ENCODE measurements at regions not wholly inside any gene's neighbourhood (a gene's known extent, or its start where the extent isn't known, plus 50 kb on each side); places are given as distances from the start of the nearest gene placed in this dataset.

- no peak for DNase-seq (ENCODE audit: low read depth in 2 of 2)
These were observed 669.8 kb downstream of the ZEB2 start for GRCh38 chr2:143850084-143850483.

DNA sequence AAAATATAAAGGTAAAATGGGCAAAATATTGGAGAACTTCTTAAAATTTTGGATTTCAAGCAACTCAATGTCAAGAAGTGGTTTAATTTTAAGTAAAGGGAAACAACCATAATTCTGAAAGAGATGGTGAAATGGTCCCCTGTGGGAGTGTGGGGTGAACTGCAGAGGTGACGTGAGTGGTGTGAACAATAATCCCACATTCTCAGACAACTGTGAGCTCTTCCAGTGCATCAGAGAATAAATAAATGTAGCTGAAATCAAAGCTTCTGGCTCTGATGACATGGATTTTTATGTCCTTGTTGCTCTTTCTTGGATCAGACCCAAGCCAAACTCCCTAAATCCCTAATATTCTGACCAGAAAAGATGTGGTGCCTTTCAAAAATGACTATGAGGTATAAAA is 672.7 kb downstream of the ZEB2 start:
- no peak overlapping the region for H3K4me3 ChIP-seq (replicated peaks in 1 of 2; ENCODE audit: low read depth in 2 of 2, low read length in 2 of 2)
- no peak for DNase-seq (ENCODE audit: low read depth in 2 of 2)
- TF ChIP-seq CTCF (IDR thresholded peaks at IDR 0.05; ENCODE audit: low read depth, low read length): no peak

More at GRCh38 chr2:143850084-143850483, 669.8 kb downstream of the ZEB2 start:
- no peak overlapping the region for H3K4me3 ChIP-seq (replicated peaks in 1 of 2; ENCODE audit: low read depth in 2 of 2, low read length in 2 of 2)
- no peak for TF ChIP-seq CTCF (IDR thresholded peaks at IDR 0.05; ENCODE audit: low read depth, low read length)

- no peak for DNase-seq (ENCODE audit: low read depth in 2 of 2)
- no peak for TF ChIP-seq CTCF (IDR thresholded peaks at IDR 0.05; ENCODE audit: low read depth, low read length)
- no peak overlapping the region for H3K4me3 ChIP-seq (replicated peaks in 1 of 2; ENCODE audit: low read depth in 2 of 2, low read length in 2 of 2)
These were observed 674.9 kb downstream of the ZEB2 start for GRCh38 chr2:143844986-143845385.

DNA sequence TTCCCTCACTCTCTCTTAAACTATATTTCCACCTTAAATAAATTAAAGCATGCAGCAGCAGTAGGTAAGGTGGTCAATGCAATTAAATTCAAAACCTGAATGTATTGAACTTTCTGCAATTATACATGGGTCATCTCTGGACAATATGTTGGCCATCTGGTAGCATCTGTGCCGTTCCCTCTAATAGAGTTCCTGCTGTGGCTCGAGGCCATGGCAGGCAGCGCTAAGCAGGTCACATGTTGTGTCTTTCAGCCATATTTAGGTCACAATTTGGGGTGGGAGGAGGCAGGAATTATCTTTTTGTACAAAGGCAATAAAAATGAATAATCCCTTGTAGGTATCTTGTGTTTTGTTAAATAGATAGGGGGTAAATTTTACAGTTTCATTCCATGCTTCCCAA is 676.2 kb downstream of the ZEB2 start:
- DNase-seq (ENCODE audit: low read depth in 2 of 2): no peak
- no peak overlapping the region for H3K4me3 ChIP-seq (replicated peaks in 1 of 2; ENCODE audit: low read depth in 2 of 2, low read length in 2 of 2)
- no peak for TF ChIP-seq CTCF (IDR thresholded peaks at IDR 0.05; ENCODE audit: low read depth, low read length)

DNA sequence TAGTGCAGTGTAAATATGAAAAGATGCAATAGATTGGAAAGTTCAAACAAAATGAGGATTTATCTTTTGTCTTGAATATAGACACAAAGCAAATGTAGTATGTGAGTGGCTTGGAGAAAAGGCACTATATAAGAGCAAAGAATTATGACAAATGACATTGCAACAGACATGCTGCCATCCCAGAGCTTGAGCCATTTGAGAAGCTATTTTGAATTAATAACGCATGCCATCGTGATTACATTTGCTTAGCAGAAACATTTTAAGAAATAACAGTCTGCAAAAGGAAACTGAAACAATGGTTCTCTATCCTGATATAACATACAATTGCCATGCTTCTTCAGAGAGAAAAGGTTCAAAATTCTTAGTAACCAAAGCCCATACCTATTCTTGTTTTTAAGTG is 677.1 kb downstream of the ZEB2 start:
- no peak overlapping the region for H3K4me3 ChIP-seq (replicated peaks in 1 of 2; ENCODE audit: low read depth in 2 of 2, low read length in 2 of 2)
- DNase-seq (ENCODE audit: low read depth in 2 of 2): no peak
- no peak for TF ChIP-seq CTCF (IDR thresholded peaks at IDR 0.05; ENCODE audit: low read depth, low read length)

DNA sequence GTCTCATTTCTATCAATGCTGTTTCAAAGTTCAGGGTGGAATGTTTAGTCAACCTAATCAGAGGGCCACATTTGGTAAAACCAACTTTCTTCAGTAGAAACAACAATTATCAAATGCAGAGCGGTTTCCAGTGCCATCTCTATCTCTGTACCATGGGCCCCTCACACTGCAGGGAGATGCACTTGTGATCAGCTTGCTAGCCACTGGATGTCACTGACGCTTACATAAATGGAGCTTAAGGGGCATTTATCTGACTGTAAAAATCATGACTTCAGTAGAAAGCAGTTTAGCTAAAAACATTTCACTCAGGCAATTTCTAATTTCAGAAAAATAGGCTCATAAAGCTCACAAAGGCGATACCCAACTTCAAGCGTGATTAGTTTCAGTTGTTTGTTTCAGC is 678.0 kb downstream of the ZEB2 start:
- no peak for TF ChIP-seq CTCF (IDR thresholded peaks at IDR 0.05; ENCODE audit: low read depth, low read length)
- DNase-seq (ENCODE audit: low read depth in 2 of 2): peak; percentile 36 to 40

GRCh38 chr2:143840601-143841000 is 679.3 kb downstream of the ZEB2 start:
- no peak for DNase-seq (ENCODE audit: low read depth in 2 of 2)
- H3K4me3 ChIP-seq (replicated peaks in 1 of 2; ENCODE audit: low read depth in 2 of 2, low read length in 2 of 2): no peak overlapping the region
- no peak for TF ChIP-seq CTCF (IDR thresholded peaks at IDR 0.05; ENCODE audit: low read depth, low read length)

More for the DNA sequence above, 678.0 kb downstream of the ZEB2 start:
- no peak overlapping the region for H3K4me3 ChIP-seq (replicated peaks in 1 of 2; ENCODE audit: low read depth in 2 of 2, low read length in 2 of 2)
